Activated CD4-positive, CD25-positive, alpha-beta regulatory T cell treated with anti-CD3 and anti-CD28 coated beads, Interleukin-2, amount 50 U/mL, for 72 hours (primary cell): ENCODE measurements at regions not wholly inside any gene's neighbourhood (a gene's known extent, or its start where the extent isn't known, plus 50 kb on each side); places are given as distances from the start of the nearest gene placed in this dataset.
"Not testable (repeated sequence)": the region's sequence is repeated elsewhere in the genome, so short reads cannot be mapped to it uniquely, and the experiment has no call there.

ENCODE experiments used
- DNase-seq: peaks from one replicate; pipeline ENCODE4 v3.0.0; 2021

GRCh38 chr1:168416220-168416619 lies 127.6 kb downstream of the XCL2 start:
- no peak for DNase-seq

GRCh38 chr1:168414914-168415313 lies 128.9 kb downstream of the XCL2 start:
- no peak for DNase-seq

- DNase-seq = no peak
Observed at GRCh38 chr1:168410464-168410863, 129.8 kb downstream of the TBX19 start.

GRCh38 chr1:168408884-168409283 lies 128.2 kb downstream of the TBX19 start:
- peak; percentile 41 for DNase-seq

- no peak for DNase-seq
Observed at GRCh38 chr1:168408539-168408865, 127.8 kb downstream of the TBX19 start.

- DNase-seq = no peak
Observed at GRCh38 chr1:168407832-168408538, 127.3 kb downstream of the TBX19 start.

- DNase-seq = no peak
Observed at GRCh38 chr1:168405906-168406549, 125.4 kb downstream of the TBX19 start.

- DNase-seq = no peak
Observed at GRCh38 chr1:168403140-168403539, 122.5 kb downstream of the TBX19 start.

GRCh38 chr1:168402466-168402865 lies 121.8 kb downstream of the TBX19 start:
- not testable (repeated sequence) for DNase-seq

- DNase-seq = no peak
Observed at GRCh38 chr1:168401341-168401740, 120.7 kb downstream of the TBX19 start.

GRCh38 chr1:168400139-168400538 lies 119.5 kb downstream of the TBX19 start:
- no peak for DNase-seq

- no peak for DNase-seq
Observed at GRCh38 chr1:168397806-168398205, 117.1 kb downstream of the TBX19 start.

GRCh38 chr1:168396940-168397684 lies 116.4 kb downstream of the TBX19 start:
- DNase-seq = no peak

- DNase-seq = no peak
Observed at GRCh38 chr1:168396508-168396907, 115.8 kb downstream of the TBX19 start.

- DNase-seq = no peak
Observed at GRCh38 chr1:168394858-168395257, 114.2 kb downstream of the TBX19 start.

GRCh38 chr1:168392958-168393549 lies 112.4 kb downstream of the TBX19 start:
- DNase-seq = no peak

GRCh38 chr1:168391851-168392681 lies 111.4 kb downstream of the TBX19 start:
- no peak for DNase-seq

GRCh38 chr1:168390271-168390670 lies 109.6 kb downstream of the TBX19 start:
- no peak for DNase-seq

GRCh38 chr1:168387781-168388760 lies 107.4 kb downstream of the TBX19 start:
- DNase-seq = no peak

- peak; percentile 55 for DNase-seq
Observed at GRCh38 chr1:168386949-168387586, 106.4 kb downstream of the TBX19 start.

GRCh38 chr1:168386492-168386891 lies 105.8 kb downstream of the TBX19 start:
- no peak for DNase-seq
